ENCODE measurements at regions not wholly inside any gene's neighbourhood (a gene's known extent, or its start where the extent isn't known, plus 50 kb on each side); places are given as distances from the start of the nearest gene placed in this dataset.

DNA sequence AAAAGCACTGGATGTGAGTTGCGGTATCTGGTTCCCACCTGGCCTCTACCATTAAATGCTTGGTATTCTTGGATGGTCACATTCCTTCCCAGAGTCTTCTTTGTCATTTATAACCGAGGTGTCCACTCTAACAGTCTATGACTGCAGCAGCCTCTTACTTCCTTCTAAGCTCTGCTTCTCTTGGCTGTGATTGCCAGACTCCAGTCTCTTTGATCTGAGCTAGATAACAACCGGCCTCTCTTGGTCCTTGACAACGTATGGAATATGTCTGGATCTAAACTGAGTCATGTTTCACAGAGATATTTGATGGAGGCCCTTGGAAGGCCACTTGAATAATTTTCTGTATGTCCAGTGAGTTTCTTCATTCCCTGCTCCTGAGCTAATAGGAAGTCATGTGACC, 141.6 kb upstream of the TENM4 start:
- TF ChIP-seq CTCF (IDR thresholded peaks at IDR 0.05) = no peak
- TF ChIP-seq POLR2A (IDR thresholded peaks at IDR 0.05) = no peak

Data from Peyer's patch (tissue), 4 donors.